B cell (primary cell): ENCODE measurements at regions not wholly inside any gene's neighbourhood (a gene's known extent, or its start where the extent isn't known, plus 50 kb on each side); places are given as distances from the start of the nearest gene placed in this dataset.

ENCODE experiments used
- ATAC-seq: fragments of 200-7000 bp; cut with Tn5 transposase; one replicate; pipeline ENCODE4 v1.10.0; 2021; ENCODE audit warnings: low read depth, mild to moderate bottlenecking, moderate number of reproducible peaks, moderate library complexity
- CTCF ChIA-PET: fragments of 350-600 bp; sonication (Branson Sonifier 250); formaldehyde crosslinking; loops from one replicate; lab custom pipeline; 2021; ENCODE audit warnings: antibody characterized with exemption, inconsistent platforms; lab: Charles Lee
- POLR2A ChIA-PET: fragments of 350-600 bp; sonication (Branson Sonifier 250); formaldehyde crosslinking; loops from one replicate; lab custom pipeline; 2021; ENCODE audit warnings: antibody characterized with exemption; lab: Charles Lee
- DNase-seq: peaks from one replicate; pipeline ENCODE4 v3.0.0; 2013
- H2AFZ ChIP-seq: 2 replicates; pipeline ENCODE4 v1.6.1; 2012; ENCODE audit warnings: mild to moderate bottlenecking, low read depth, low read length; ENCODE audit not compliant: insufficient read depth, poor library complexity, severe bottlenecking
- H3K27ac ChIP-seq, 2 donors: 1 replicate in 1 of 2; 2 replicates in 1 of 2; pipeline ENCODE4 v1.5.1; 2012 to 2013; ENCODE audit warnings: low read length in 2 of 2, mild to moderate bottlenecking in 2 of 2, moderate library complexity in 1 of 2
- H3K27me3 ChIP-seq, 4 experiments: fragments of 200-600 bp in 1 of 4; sonication (generic) in 1 of 4; replicated peaks in 1 of 4; 1 replicate in 2 of 4; 2 replicates in 2 of 4; pipeline versions ENCODE4 v1.6.1 to v1.7.0; 2013 to 2016; ENCODE audit warnings: low read length in 3 of 4, mild to moderate bottlenecking in 2 of 4, mixed read lengths in 1 of 4, moderate library complexity in 1 of 4; ENCODE audit not compliant: insufficient read depth in 4 of 4, control insufficient read depth in 3 of 4; ENCODE audit errors: control extremely low read depth in 1 of 4
- H3K36me3 ChIP-seq, 2 experiments: replicated peaks in 1 of 2; 1 replicate in 1 of 2; 2 replicates in 1 of 2; pipeline versions ENCODE4 v1.6.1 to v1.7.1; 2013; ENCODE audit warnings: low read length in 1 of 2; ENCODE audit not compliant: insufficient read depth in 2 of 2, control insufficient read depth in 1 of 2; ENCODE audit errors: control extremely low read depth in 1 of 2, extremely low read depth in 1 of 2
- H3K4me1 ChIP-seq, 2 donors: fragments of 200-600 bp in 1 of 2; sonication (generic) in 1 of 2; 1 replicate in 1 of 2; 2 replicates in 1 of 2; pipeline versions ENCODE4 v1.5.1 to v1.6.1; 2013 to 2017; ENCODE audit warnings: low read length in 2 of 2; ENCODE audit not compliant: control insufficient read depth in 2 of 2, insufficient read depth in 2 of 2
- H3K4me2 ChIP-seq: replicated peaks from 2 replicates; pipeline ENCODE3; 2012; ENCODE audit warnings: mild to moderate bottlenecking, low read depth, low read length; ENCODE audit not compliant: poor library complexity, severe bottlenecking
- H3K4me3 ChIP-seq, 5 experiments: fragments of 200-600 bp in 1 of 5; sonication (generic) in 1 of 5; 1 replicate in 3 of 5; 2 replicates in 2 of 5; pipeline versions ENCODE4 v1.5.1 to v1.7.0; 2011 to 2016; ENCODE audit warnings: low read length in 4 of 5, mild to moderate bottlenecking in 4 of 5, low read depth in 2 of 5, control low read depth in 1 of 5, moderate library complexity in 1 of 5; ENCODE audit not compliant: insufficient read depth in 1 of 5; ENCODE audit errors: control extremely low read depth in 1 of 5, extremely low read depth in 1 of 5
- H3K79me2 ChIP-seq: fragments of 200-600 bp; sonication (generic); one replicate; pipeline ENCODE4 v1.6.0; 2016; ENCODE audit warnings: low read length; ENCODE audit not compliant: control insufficient read depth, insufficient read depth
- H3K9ac ChIP-seq: fragments of 200-600 bp; sonication (generic); 2 replicates; pipeline ENCODE4 v1.6.1; 2017; ENCODE audit warnings: mild to moderate bottlenecking, low read length, moderate library complexity
- H3K9me3 ChIP-seq, 3 donors: one replicate each; pipeline versions ENCODE4 v1.6.1 to v1.7.1; 2013; ENCODE audit warnings: low read length in 2 of 3; ENCODE audit not compliant: control insufficient read depth in 2 of 3, insufficient read depth in 1 of 3; ENCODE audit errors: control extremely low read depth in 1 of 3
- H4K20me1 ChIP-seq: 2 replicates; pipeline ENCODE4 v1.6.0; 2012; ENCODE audit warnings: mild to moderate bottlenecking, low read length; ENCODE audit not compliant: insufficient read depth, control insufficient read depth, poor library complexity, severe bottlenecking
- H3K27ac Mint-ChIP-seq: one replicate; pipeline ENCODE4 v1.8.0; 2021; ENCODE audit warnings: mixed read lengths
- H3K27me3 Mint-ChIP-seq: one replicate; pipeline ENCODE4 v1.8.0; 2021; ENCODE audit warnings: mixed read lengths
- H3K4me1 Mint-ChIP-seq: one replicate; pipeline ENCODE4 v1.8.0; 2021; ENCODE audit warnings: mixed read lengths
- H3K4me3 Mint-ChIP-seq: one replicate; pipeline ENCODE4 v1.8.0; 2021; ENCODE audit warnings: mixed read lengths
- H3K9me3 Mint-ChIP-seq: one replicate; pipeline ENCODE4 v1.8.0; 2022; ENCODE audit warnings: mixed read lengths; ENCODE audit not compliant: insufficient read depth
- EZH2 ChIP-seq: IDR thresholded peaks from 2 replicates; pipeline ENCODE4 v1.6.1; 2012; ENCODE audit warnings: borderline replicate concordance, low read depth, mild to moderate bottlenecking, moderate library complexity, low read length; ENCODE audit not compliant: insufficient read depth, poor library complexity, severe bottlenecking
- WGBS: methylation state at CpG from one replicate; pipeline ENCODE4 v1.1.5; 2013; ENCODE audit warnings: missing lambda C conversion rate; ENCODE audit not compliant: insufficient coverage; 5-methylcytosine and 5-hydroxymethylcytosine counted together
- intact Hi-C: fragments of 100-400 bp; cut with micrococcal nuclease; formaldehyde crosslinking; loops from one replicate; pipeline ENCODE4 v1.10.0; 2022
- TF ChIP-seq, protein P1 (sequence below): fragments of 200-600 bp; IDR thresholded peaks from one replicate; pipeline ENCODE4 v1.8.0; 2022; ENCODE audit warnings: antibody characterized with exemption, mild to moderate bottlenecking

DNA sequence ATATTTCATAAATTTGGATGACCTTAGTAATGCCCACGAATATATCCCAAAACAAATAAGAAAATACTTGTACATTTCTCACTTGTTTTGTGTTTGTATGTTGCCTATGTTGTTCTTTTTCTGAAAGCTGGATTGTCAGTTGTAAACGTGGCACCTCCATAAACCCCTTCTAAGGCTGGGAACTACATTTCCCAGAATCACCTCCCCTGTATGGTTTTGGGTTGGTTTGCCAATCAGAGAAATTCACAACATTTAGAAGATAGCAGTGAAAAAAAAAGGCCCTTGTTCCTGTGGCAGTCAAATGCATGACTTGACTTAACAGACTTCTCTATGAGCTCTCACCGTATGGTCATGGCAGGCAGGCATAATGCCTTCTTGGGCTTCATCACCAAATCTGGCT lies 676.3 kb upstream of the STEAP1 start:
- Histone ChIP-seq H3K4me1 (no peaks in the 10 kb centered on the region), H3K79me2 (no peaks in the 10 kb centered on the region), H2AFZ (no peak overlapping the region), H3K27me3 (no peaks in the 10 kb centered on the region), H3K9ac (no peak overlapping the region), H4K20me1 (no peaks in the 10 kb centered on the region), H3K36me3 (no peaks in the 10 kb centered on the region), H3K4me2 (no peak overlapping the region), H3K27ac (no peak overlapping the region), H3K4me3 (no peak overlapping the region), H3K9me3 (no peaks in the 10 kb centered on the region)
- ATAC-seq (no peak), DNase-seq (no peak)
- ChIA-PET CTCF (no interaction called here), POLR2A (no interaction called here)
- 100% methylated on average over 1 of the region's 3 CpGs for WGBS
- no peaks in the 10 kb centered on the region for H3K4me1 Mint-ChIP-seq
- H3K4me3 Mint-ChIP-seq = no peak overlapping the region
- TF ChIP-seq, protein P1, sequence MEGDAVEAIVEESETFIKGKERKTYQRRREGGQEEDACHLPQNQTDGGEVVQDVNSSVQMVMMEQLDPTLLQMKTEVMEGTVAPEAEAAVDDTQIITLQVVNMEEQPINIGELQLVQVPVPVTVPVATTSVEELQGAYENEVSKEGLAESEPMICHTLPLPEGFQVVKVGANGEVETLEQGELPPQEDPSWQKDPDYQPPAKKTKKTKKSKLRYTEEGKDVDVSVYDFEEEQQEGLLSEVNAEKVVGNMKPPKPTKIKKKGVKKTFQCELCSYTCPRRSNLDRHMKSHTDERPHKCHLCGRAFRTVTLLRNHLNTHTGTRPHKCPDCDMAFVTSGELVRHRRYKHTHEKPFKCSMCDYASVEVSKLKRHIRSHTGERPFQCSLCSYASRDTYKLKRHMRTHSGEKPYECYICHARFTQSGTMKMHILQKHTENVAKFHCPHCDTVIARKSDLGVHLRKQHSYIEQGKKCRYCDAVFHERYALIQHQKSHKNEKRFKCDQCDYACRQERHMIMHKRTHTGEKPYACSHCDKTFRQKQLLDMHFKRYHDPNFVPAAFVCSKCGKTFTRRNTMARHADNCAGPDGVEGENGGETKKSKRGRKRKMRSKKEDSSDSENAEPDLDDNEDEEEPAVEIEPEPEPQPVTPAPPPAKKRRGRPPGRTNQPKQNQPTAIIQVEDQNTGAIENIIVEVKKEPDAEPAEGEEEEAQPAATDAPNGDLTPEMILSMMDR = no peak
- no peak for TF ChIP-seq EZH2
- H3K27me3 Mint-ChIP-seq = no peaks in the 10 kb centered on the region
- intact Hi-C loops = no loop called here
- no peak overlapping the region for H3K27ac Mint-ChIP-seq
- H3K9me3 Mint-ChIP-seq = no peaks in the 10 kb centered on the region

DNA sequence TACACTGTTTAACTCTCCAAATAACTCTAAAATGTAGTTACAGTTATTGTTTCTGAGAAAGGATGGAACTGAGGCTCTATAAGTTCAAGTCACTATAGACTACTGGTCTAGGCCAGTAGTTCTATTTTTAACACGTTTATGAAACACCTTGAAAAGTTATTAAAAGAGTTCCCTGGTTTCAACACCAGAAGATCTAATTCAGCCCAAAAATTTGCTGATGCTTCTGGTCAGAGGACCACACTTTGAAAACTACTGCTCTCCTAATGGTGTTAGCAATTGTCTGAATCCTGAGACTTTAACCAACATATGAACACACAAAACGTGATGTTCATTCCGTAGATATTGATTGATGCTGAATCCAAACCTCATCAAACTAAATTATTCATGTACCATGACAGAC lies 658.6 kb upstream of the STEAP1 start:
- Mint-ChIP-seq H3K27ac (no peak overlapping the region), H3K9me3 (peaks cover 2% of the 10 kb centered on the region), H3K4me1 (no peaks in the 10 kb centered on the region), H3K27me3 (no peaks in the 10 kb centered on the region), H3K4me3 (no peak overlapping the region)
- no peak overlapping the region for H3K9ac ChIP-seq
- no peaks in the 10 kb centered on the region for H3K9me3 ChIP-seq
- ATAC-seq (no peak), DNase-seq (no peak)
- no peaks in the 10 kb centered on the region for H4K20me1 ChIP-seq
- no peak overlapping the region for H3K4me3 ChIP-seq
- no peak overlapping the region for H3K4me2 ChIP-seq
- H3K79me2 ChIP-seq = no peaks in the 10 kb centered on the region
- TF ChIP-seq, protein P1 = no peak
- TF ChIP-seq EZH2 = no peak
- H3K27ac ChIP-seq = no peak overlapping the region
- CTCF ChIA-PET = no interaction called here
- WGBS = 50% methylated on average over 1 of the region's 3 CpGs
- no peak overlapping the region for H2AFZ ChIP-seq
- no peaks in the 10 kb centered on the region for H3K36me3 ChIP-seq
- POLR2A ChIA-PET = no interaction called here
- H3K27me3 ChIP-seq = no peaks in the 10 kb centered on the region
- H3K4me1 ChIP-seq = no peaks in the 10 kb centered on the region
- intact Hi-C loops = no loop called here
